Activated T-cell treated with anti-CD3 and anti-CD28 coated beads for 4 hours (primary cell): ENCODE measurements at regions not wholly inside any gene's neighbourhood (a gene's known extent, or its start where the extent isn't known, plus 50 kb on each side); places are given as distances from the start of the nearest gene placed in this dataset.
"Not testable (repeated sequence)": the region's sequence is repeated elsewhere in the genome, so short reads cannot be mapped to it uniquely, and the experiment has no call there.

Experiments used
- DNase-seq: peaks from one replicate; pipeline ENCODE4 v3.0.0-alpha.2; 2020

DNA sequence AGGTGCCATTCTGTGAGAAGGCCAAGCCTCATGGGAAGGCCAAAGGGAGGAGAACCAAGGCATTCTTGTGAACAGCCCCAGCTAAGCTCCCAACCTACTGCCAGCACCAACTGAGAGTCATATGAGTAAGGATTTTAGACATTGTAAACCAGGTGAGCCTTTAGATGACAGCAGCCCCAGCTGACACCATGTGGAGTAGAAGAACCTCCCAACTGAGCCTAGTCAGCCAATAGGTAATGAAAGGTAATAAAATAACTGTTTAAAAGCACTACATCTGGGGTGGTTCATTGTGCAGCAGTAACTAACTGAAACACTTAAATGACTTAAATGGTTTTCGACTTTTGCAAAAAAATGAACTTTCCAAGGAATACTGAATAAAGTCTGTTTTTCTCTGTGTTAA, 172.6 kb upstream of the KIF2A start:
- no peak for DNase-seq

GRCh38 chr5:62134811-62135210, 171.2 kb upstream of the KIF2A start:
- no peak for DNase-seq

DNA sequence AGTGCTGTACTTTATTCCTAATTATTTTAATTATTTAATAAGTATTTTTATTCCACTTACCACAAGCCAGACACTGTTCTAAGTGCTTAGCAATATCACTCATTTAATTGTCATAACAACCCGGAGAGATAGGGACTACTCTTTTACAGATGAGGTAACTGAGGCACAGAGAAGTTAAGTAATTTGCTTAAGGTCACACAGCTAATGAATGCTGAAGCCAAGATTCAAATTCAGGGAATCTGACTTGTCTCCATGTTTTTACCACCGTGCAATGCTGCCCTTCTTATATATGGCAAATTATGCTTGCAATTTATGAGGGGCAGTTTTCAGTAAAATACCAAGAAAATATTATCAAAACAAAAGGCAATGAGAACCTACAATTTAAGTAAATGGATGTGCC, 168.4 kb upstream of the KIF2A start:
- DNase-seq: no peak

- no peak for DNase-seq
Measured at GRCh38 chr5:62138607-62139006, 167.4 kb upstream of the KIF2A start.

DNA sequence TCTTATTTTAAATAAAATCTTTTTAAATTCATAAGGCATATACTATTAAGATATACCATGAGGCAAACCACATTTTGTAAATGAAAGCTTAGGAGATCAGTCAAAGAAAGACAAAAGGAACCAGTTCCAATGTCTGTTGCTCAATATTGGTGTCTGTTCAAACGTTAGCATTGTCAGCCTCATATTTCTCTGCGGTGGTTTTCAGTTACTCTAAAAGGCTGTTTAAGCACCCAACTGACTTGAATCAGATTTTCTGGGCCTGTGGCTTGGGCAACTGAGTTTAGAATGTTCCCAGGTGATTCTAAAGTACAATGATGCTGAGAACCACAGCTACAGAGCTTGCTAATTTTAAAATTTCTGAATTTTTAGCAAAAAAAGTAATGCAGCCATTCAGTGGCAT, 166.3 kb upstream of the KIF2A start:
- DNase-seq: no peak

DNA sequence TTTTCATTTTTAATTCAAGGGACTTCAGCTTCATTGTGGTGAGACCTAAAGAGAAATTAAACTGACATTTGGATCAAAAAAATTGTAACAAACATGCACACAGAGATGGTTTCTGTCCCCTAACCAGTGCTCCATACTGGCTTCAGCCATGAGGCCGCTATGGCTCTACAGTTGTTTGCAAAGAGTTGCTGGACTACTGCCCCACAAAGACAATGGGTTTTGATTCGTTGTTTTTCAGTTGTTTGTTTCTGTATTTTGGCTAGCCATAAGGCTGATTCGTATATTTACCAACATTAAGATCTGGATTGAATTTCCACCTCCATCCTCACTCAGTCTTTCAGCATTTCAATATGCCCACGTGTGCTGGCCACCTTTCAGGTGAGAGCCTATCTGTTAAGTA, 163.7 kb upstream of the KIF2A start:
- no peak for DNase-seq

- DNase-seq: no peak
Measured at GRCh38 chr5:62143268-62144229, 162.5 kb upstream of the KIF2A start.

DNA sequence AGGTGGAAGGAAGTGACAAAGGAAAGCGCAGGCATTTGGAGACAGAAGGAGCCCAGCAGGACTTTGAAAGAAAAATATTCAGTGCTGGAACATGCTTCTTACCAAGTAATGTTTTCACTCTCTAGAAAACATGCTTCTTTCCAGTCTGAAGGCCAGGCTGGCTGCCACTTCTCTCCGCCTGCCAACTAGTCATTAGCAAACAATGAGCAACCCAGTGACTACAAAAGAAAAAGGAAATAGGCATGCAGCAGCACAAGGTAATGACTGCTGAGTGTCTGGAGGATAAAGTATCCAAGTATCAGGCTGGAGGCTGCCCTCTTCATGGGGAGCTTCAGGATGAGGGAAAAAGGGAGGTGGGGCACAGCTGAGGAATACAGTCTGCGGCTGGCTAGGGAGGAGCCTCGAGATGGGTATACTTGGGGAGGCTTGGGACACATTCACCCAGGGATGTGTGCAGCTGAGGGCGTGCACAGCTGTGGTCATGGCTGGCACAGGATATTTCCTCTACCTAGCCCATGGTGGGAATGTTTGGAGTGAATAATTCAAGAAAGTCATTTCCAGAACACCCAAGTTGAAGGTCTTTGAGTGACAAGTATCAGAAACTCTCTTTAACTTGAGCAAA, 161.5 kb upstream of the KIF2A start:
- no peak for DNase-seq

DNA sequence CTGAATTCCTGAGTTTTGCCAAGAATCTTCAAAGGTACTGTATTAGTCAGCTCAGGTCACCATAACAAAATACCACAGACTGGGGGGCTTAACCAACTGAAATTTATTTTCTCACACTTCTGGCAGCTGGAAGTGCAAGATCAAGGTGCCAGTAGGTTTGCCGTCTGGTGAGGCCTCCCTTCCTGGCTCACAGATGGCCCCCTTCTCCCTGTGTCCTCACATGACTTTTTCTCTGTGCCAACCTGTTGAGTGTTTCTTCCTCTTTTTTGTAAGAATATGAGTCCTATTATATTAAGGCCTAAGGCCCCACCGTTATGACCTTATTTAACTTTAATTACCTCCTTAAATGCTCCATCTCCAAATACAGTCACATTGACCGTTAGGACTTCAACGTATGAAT, 156.1 kb upstream of the KIF2A start:
- no peak for DNase-seq

- DNase-seq: no peak
Measured at GRCh38 chr5:62152394-62153087, 153.5 kb upstream of the KIF2A start.

DNA sequence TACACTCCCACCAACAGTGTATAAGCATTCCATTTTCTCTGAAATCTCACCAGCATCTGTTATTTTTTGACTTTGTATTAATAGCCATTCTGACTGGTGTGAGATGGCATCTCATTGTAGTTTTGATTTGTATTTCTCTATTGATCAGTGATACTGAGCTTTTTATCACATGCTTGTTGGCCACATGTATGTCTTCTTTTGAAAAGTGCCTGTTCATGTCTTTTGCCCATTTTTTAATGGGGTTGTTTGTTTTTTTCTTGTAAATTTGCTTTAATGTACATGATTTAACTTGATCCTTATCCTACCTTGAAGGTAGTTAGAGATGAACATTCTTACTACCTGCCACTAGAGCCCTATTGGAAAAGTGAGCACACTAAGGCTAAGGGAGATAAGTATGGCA, 151.2 kb upstream of the KIF2A start:
- no peak for DNase-seq

- no peak for DNase-seq
Measured at GRCh38 chr5:62155988-62156387, 150.0 kb upstream of the KIF2A start.

DNA sequence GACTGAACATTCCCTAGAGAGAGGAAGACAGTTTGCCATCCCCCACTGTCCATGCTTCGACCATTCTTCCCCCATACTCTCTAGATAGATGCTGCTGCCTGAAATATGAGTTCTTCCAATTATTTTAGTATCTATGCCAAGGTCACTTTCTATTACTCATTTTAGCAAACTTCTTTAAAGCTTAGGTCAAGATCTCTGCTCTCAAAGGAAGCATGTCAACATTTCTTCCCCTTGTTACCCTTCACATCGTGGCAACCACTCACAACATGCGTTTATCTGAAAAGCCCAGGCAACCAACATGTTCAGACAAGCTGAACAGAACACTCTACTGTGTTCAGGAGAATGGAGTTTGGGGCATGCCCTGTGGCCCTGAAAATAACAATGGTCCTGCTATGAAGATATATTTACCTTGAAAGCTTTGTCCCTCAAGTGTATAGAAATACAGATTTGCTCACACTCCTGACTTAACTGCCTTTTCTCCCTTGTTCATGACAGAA, 138.4 kb upstream of the KIF2A start:
- no peak for DNase-seq

GRCh38 chr5:62168506-62169281, 137.3 kb upstream of the KIF2A start:
- no peak for DNase-seq

DNA sequence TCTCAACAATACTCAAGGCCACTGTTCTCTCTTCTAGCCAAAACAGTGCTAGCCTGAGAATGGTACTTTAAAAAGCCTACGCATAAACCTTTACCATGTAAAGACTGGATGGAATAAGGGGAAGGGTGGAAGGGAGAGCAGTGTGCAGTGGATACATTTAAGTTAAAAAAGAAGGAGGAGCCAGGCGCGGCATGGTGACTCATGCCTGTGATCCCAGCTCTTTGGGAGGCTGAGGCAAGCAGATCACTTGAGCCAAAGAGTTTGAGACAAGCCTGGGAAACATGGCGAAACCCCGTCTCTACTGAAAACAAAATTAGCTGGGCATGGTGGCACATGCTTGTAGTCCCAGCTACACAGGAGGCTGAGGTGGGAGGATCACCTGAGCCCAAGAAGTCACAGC, 127.7 kb upstream of the KIF2A start:
- DNase-seq: no peak

DNA sequence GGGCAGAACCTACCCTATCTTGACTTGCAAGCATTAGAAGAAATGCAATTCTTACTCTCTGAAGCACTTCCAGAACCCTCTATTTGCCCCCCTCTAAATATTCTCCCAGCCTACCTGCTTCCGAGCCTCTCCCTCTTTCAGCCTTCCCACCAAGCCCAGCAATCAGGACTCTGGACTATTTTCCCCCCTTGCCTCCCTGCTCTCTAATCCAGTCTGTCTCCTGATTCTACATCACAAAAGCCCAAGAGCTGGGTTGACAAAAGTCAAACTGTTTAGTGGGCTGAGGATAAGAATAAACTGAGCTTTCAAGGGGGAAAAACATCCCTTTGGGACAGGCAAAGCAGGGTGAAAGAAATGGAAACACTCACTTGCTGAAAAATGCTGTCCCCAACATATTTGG, 123.2 kb upstream of the KIF2A start:
- DNase-seq: no peak

GRCh38 chr5:62183727-62184126, 122.3 kb upstream of the KIF2A start:
- no peak for DNase-seq

GRCh38 chr5:62184444-62184843, 121.6 kb upstream of the KIF2A start:
- no peak for DNase-seq

DNA sequence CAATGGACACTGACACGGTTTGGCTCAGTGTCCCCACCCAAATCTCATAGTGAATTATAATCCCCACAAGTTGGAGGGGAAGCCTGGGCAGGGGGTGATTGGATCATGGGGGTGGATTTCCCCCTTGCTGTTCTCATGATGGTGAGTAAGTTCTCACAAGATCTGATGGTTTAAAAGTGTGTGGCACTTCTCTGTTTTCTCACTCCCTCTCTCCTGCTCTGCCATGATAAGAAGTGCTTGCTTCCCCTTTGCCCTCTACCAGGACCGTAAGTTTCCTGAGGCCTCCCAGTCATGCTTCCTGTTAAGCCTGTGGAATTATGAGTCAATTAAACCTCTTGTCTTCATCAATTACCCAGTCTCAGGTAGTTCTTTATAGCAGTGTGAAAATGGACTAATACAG, 115.8 kb upstream of the KIF2A start:
- no peak for DNase-seq

DNA sequence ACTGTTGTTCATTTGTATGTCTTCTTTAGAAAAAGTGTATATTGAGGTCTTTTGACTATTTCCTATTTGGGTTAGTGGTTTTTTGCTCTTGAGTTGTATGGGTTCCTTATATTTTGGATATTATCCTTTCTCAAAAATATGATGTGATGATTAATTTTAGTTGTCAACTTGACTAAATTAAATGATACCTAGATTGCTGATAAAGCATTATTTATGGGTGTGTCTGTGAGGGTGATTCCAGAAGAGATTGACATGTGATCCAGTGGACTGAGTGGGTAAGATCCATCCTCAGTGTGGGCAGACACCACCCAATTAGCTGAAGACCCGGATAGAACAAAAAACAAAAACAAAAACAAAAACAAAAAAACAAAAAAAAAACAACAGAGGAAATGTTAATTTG, 115.1 kb upstream of the KIF2A start:
- DNase-seq: no peak

- DNase-seq: no peak
Measured at GRCh38 chr5:62192958-62193357, 113.0 kb upstream of the KIF2A start.

DNA sequence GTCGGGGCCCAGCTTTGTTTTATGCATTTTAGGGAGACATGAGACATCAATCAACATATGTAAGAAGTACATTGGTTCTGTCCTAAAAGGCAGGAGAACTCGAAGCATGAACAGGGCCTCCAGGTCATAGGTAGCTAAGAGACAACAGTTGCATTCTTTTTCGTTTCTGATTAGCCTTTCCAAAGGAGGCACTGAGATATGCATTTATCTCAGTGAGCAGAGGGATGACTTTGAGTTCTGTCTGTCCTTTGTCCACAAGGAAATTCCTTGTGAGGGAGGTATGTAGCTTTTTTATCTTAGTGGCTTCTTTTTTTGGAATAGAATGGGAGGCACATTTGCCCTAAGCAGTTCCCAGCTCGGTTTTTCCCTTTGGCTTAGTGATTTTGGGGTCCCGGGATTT, 109.5 kb upstream of the KIF2A start:
- DNase-seq: not testable (repeated sequence)

DNA sequence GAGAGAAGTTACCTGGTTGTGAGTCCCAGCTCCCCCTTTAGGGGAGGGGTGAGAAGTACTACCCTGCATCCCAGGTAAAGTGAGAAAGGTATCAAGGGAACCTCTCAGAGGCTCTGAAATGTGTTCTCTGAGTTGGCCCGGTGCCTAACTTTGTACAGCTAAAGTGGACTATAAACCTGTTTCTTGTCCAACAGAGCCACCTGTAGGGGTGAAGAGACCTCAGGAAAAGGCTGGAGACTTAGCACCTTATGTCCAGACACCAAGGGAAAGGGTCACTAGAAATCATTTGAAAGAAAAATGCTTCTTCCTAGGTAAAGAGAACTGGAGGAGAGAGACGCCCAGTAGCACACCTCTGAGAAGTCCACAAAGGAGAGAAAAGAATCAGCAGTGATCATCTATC, 108.3 kb upstream of the KIF2A start:
- DNase-seq: no peak
